ENCODE measurements at regions not wholly inside any gene's neighbourhood (a gene's known extent, or its start where the extent isn't known, plus 50 kb on each side); places are given as distances from the start of the nearest gene placed in this dataset.

DNA sequence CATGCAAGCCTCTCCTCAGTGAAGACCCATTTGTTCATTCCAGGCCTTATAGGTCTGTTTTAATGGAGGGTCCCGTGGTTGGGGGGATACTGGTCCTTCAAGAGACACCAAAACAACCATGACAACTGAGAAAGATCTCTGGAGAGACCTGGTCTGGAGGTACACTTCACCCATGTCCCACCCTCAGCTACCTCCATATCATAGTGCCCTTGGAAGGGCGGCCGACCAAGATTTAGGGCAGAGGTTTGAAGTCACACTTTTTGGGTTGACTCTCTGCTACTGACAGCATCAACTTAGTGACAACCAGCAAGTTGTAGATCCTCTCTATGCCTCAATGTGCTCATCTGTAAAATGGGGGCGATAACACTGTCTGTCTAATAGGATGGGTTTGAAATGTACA, 177.3 kb downstream of the TSHZ3 start:
- no peak overlapping the region for H3K4me3 ChIP-seq (ENCODE audit: low read depth, low read length)
- DNase-seq (ENCODE audit: low read depth): no peak
- TF ChIP-seq, protein P1, sequence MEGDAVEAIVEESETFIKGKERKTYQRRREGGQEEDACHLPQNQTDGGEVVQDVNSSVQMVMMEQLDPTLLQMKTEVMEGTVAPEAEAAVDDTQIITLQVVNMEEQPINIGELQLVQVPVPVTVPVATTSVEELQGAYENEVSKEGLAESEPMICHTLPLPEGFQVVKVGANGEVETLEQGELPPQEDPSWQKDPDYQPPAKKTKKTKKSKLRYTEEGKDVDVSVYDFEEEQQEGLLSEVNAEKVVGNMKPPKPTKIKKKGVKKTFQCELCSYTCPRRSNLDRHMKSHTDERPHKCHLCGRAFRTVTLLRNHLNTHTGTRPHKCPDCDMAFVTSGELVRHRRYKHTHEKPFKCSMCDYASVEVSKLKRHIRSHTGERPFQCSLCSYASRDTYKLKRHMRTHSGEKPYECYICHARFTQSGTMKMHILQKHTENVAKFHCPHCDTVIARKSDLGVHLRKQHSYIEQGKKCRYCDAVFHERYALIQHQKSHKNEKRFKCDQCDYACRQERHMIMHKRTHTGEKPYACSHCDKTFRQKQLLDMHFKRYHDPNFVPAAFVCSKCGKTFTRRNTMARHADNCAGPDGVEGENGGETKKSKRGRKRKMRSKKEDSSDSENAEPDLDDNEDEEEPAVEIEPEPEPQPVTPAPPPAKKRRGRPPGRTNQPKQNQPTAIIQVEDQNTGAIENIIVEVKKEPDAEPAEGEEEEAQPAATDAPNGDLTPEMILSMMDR (IDR thresholded peaks at IDR 0.05; ENCODE audit: insufficient read depth, low read length, poor library complexity, severe bottlenecking): no peak
- no peaks in the 10 kb centered on the region for H3K27me3 ChIP-seq (ENCODE audit: control insufficient read depth, insufficient read depth, low read length)
- no peaks in the 10 kb centered on the region for H3K36me3 ChIP-seq (ENCODE audit: control insufficient read depth, insufficient read depth, low read length)

DNA sequence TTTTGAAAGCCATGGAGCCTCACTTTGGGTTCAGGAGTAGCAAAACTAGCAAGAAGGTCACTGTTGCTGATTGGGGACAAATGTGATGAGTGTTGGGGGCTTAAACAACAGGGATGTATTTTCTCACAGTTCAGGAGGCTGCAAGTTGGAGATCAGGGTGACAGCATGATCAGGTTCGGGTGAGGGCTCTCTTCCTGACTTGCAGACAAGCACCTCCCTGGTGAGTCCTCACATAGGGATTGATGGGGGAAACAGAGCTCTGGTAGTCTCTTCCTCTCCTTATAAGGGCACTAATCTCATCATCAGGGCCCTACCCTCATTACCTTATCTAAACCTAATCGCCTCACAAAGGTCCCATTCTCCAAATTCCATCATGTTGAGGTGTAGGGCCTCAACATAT, 179.2 kb downstream of the TSHZ3 start:
- no peak overlapping the region for H3K4me3 ChIP-seq (ENCODE audit: low read depth, low read length)
- no peak for DNase-seq (ENCODE audit: low read depth)
- TF ChIP-seq, protein P1 (IDR thresholded peaks at IDR 0.05; ENCODE audit: insufficient read depth, low read length, poor library complexity, severe bottlenecking): no peak
- no peaks in the 10 kb centered on the region for H3K36me3 ChIP-seq (ENCODE audit: control insufficient read depth, insufficient read depth, low read length)
- no peaks in the 10 kb centered on the region for H3K27me3 ChIP-seq (ENCODE audit: control insufficient read depth, insufficient read depth, low read length)

DNA sequence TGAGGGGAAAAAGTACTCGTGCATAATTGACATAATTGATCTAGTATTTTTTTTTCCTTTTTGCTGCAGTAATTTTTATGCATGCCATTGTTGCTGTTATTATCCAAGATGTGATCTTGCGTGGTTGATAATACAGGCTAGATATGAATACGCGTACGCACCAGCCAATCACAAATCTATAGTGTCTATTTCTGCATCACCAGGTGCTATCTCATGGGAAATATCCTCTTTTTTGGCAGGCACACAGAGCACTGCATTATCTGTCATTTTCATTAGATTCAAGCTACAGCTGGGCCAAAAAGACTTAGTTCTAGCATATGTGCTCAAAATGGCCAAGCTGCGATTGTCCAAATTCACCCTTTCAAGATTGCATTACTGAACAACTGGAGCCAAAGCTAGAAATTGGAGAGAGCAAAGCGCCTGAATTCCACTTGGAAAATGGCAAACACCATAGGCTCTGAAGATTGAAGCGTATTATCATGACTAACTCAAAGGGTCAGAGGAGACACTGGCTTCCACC, 181.1 kb downstream of the TSHZ3 start:
- no peak overlapping the region for H3K4me3 ChIP-seq (ENCODE audit: low read depth, low read length)

DNA sequence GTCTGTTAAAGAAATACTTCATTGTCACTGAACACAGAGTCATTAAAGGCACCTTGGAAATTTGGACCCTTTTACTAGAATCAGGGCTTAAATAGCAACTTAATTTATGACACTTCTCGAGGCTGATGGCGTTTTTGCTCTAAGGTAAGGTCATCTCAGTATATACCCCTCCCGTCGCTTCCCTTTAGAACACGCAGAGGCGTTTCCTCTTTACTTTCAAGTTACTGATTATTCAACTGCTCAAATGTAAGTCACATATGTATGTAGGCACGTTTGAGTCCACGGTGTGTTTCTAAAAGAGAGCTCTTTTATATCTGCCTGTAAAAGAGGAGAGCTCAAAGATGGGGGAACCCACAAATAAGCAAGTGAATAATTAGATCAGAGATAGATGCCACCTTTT, 181.5 kb downstream of the TSHZ3 start:
- Histone ChIP-seq H3K4me3 (ENCODE audit: low read depth, low read length) (no peak overlapping the region), H3K27me3 (ENCODE audit: control insufficient read depth, insufficient read depth, low read length) (peaks cover 2% of the 10 kb centered on the region), H3K36me3 (ENCODE audit: control insufficient read depth, insufficient read depth, low read length) (no peaks in the 10 kb centered on the region)
- TF ChIP-seq, protein P1 (IDR thresholded peaks at IDR 0.05; ENCODE audit: insufficient read depth, low read length, poor library complexity, severe bottlenecking): no peak
- no peak for DNase-seq (ENCODE audit: low read depth)

More for the DNA sequence above, 181.1 kb downstream of the TSHZ3 start:
- Histone ChIP-seq H3K36me3 (ENCODE audit: control insufficient read depth, insufficient read depth, low read length) (no peaks in the 10 kb centered on the region), H3K27me3 (ENCODE audit: control insufficient read depth, insufficient read depth, low read length) (peaks cover 2% of the 10 kb centered on the region)
- TF ChIP-seq, protein P1 (IDR thresholded peaks at IDR 0.05; ENCODE audit: insufficient read depth, low read length, poor library complexity, severe bottlenecking): no peak
- no peak for DNase-seq (ENCODE audit: low read depth)

DNA sequence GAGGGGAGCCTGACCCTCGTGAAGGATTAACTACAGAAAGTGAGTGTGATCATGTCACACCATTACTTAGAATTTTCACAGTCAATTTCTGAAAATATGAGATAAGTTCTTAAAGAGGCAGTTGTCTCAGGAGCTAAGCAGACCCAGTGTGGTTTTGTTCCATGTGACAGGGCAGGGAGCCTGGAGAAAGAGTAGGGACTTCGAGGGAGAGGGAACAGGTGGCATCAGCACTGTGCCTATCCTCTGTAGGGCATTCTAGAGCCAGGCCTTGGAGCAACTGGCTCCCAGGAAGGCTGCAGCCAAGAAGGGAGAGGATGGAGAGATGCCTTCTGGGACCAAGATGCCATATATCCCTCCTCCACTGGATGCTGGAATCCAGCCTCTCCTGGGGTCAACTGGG, 183.0 kb downstream of the TSHZ3 start:
- TF ChIP-seq, protein P1 (IDR thresholded peaks at IDR 0.05; ENCODE audit: insufficient read depth, low read length, poor library complexity, severe bottlenecking): no peak
- no peak overlapping the region for H3K4me3 ChIP-seq (ENCODE audit: low read depth, low read length)
- H3K36me3 ChIP-seq (ENCODE audit: control insufficient read depth, insufficient read depth, low read length): no peaks in the 10 kb centered on the region
- no peak for DNase-seq (ENCODE audit: low read depth)
- H3K27me3 ChIP-seq (ENCODE audit: control insufficient read depth, insufficient read depth, low read length): peaks cover 2% of the 10 kb centered on the region

DNA sequence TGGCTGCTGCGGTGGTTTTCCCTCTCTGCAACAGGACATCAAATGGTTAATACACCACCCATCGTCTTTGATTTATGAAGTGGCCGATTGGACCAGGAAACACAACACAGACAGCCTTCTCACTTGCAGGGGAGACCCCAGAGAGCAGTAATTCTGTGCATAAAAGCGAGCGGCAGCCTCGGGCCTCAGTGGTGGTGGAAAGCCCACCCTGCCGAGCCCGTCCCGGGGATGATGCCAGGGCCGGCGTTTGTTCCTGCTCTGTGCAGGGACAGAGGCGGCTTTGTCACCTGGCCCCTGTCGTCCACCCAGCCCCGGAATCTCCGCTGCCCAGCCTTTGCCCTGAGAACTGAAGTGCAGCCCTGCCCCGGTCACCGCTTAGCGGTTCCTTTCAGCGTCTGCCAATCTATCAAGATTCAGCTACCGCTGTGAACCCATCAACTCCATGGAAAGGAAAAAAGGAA, 184.4 kb downstream of the TSHZ3 start:
- DNase-seq (ENCODE audit: low read depth): no peak
- Histone ChIP-seq H3K36me3 (ENCODE audit: control insufficient read depth, insufficient read depth, low read length) (no peaks in the 10 kb centered on the region), H3K4me3 (ENCODE audit: low read depth, low read length) (no peak overlapping the region), H3K27me3 (ENCODE audit: control insufficient read depth, insufficient read depth, low read length) (peaks cover 2% of the 10 kb centered on the region)
- TF ChIP-seq, protein P1 (IDR thresholded peaks at IDR 0.05; ENCODE audit: insufficient read depth, low read length, poor library complexity, severe bottlenecking): no peak

Data from kidney epithelial cell (primary cell).